ENCODE measurements at regions not wholly inside any gene's neighbourhood (a gene's known extent, or its start where the extent isn't known, plus 50 kb on each side); places are given as distances from the start of the nearest gene placed in this dataset.

DNA sequence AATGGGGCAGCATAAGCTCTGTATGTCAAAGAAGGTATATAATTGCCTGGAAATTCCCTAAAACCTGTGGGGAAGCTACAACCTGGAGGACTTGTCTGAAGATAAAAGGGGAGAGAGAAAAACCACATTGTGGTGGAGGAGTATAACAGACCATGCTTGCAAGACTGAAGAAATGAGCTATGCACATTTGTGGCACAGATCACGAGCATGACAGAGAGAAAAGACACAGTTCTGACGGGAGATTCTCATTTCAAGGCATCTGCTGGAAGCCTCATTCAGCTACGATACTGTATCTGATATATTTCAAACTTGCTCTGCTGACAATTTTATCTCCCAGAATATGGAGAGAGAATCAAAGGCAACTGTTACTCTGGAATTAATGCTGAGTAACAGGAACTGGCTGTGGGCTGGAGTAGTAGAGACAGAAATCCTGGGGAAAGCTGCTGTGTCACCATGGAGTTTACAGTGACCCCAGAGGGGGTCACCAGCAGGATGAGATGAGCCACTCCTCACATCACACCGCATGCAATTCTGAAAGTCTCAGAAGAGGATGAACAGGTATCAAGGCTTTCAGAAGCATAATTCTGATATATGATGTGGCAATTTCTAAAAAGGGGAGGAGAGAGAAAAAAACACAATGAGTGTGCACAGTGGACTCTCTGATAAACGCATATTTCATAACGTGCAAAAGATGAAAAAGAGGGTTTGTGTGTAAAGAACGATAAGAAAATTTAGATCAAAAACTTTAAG, 528.8 kb downstream of the IRX1 start:
- Mint-ChIP-seq H3K4me1 (peaks cover 2% of the 10 kb centered on the region in 2 experiments; a peak in 3 of 4 replicates), H3K4me3 (no peak overlapping the region), H3K36me3 (ENCODE audit: insufficient read depth in 1 of 3, low read depth in 3 of 3) (peaks cover 0 to 12% (median 4%) of the 10 kb centered on the region in 3 experiments; a peak in 3 of 7 replicates), H3K9me3 (peaks cover 4 to 5% of the 10 kb centered on the region in 2 experiments; a peak in 3 of 5 replicates), H3K27me3 (ENCODE audit: low read depth) (no peaks in the 10 kb centered on the region; the same call in 1 of the 2 replicates), H3K27ac (no peak overlapping the region)
- no peak for DNase-seq
- Histone ChIP-seq H4K91ac (ENCODE audit: insufficient read length, low read depth, low read length) (no peak overlapping the region), H3K18ac (ENCODE audit: insufficient read length, low read depth, low read length) (no peak overlapping the region), H3K4ac (ENCODE audit: low read depth, low read length) (no peak overlapping the region), H2BK20ac (ENCODE audit: low read depth, low read length, poor library complexity, severe bottlenecking) (no peak overlapping the region), H2BK120ac (ENCODE audit: low read depth, low read length, poor library complexity, severe bottlenecking) (no peak overlapping the region), H3K56ac (ENCODE audit: insufficient read length, low read depth, low read length) (no peak overlapping the region), H3K27ac (ENCODE audit: insufficient read length, low read depth, low read length) (no peak overlapping the region), H3K79me1 (ENCODE audit: insufficient read depth, low read depth, low read length, poor library complexity, severe bottlenecking) (no peaks in the 10 kb centered on the region), H3K4me2 (ENCODE audit: insufficient read depth, insufficient read length, low read length) (no peak overlapping the region), H2AFZ (ENCODE audit: low read length) (no peak overlapping the region), H4K20me1 (ENCODE audit: control insufficient read depth, insufficient read depth, insufficient read length) (no peaks in the 10 kb centered on the region), H4K8ac (replicated peaks; ENCODE audit: insufficient read length, low read depth, low read length) (no peak overlapping the region), H3K4me1 (ENCODE audit: insufficient read depth, low read length) (no peaks in the 10 kb centered on the region), H3K9me3 (ENCODE audit: control insufficient read depth, low read depth, low read length) (no peaks in the 10 kb centered on the region), H4K5ac (ENCODE audit: insufficient read length, low read depth, low read length) (no peak overlapping the region), H3K14ac (ENCODE audit: insufficient read depth, low read length) (no peak overlapping the region), H3K23me2 (ENCODE audit: insufficient read length, low read depth, low read length, poor library complexity, severe bottlenecking) (no peaks in the 10 kb centered on the region), H3K9ac (ENCODE audit: extremely low read depth, insufficient read length, low read length) (no peak overlapping the region), H3K27me3 (ENCODE audit: insufficient read depth, low read length) (no peaks in the 10 kb centered on the region), H3T11ph (ENCODE audit: low read length) (no peak overlapping the region), H2BK12ac (ENCODE audit: insufficient read length, low read depth, low read length) (no peak overlapping the region), H2BK5ac (ENCODE audit: insufficient read length, low read length) (no peak overlapping the region), H2BK15ac (ENCODE audit: low read depth, low read length) (no peak overlapping the region), H3K23ac (ENCODE audit: insufficient read length, low read depth, low read length) (no peak overlapping the region), H3K79me2 (ENCODE audit: insufficient read depth, low read length) (no peaks in the 10 kb centered on the region), H2AK5ac (ENCODE audit: insufficient read length, low read length) (no peak overlapping the region)
- TF ChIP-seq, protein P1, sequence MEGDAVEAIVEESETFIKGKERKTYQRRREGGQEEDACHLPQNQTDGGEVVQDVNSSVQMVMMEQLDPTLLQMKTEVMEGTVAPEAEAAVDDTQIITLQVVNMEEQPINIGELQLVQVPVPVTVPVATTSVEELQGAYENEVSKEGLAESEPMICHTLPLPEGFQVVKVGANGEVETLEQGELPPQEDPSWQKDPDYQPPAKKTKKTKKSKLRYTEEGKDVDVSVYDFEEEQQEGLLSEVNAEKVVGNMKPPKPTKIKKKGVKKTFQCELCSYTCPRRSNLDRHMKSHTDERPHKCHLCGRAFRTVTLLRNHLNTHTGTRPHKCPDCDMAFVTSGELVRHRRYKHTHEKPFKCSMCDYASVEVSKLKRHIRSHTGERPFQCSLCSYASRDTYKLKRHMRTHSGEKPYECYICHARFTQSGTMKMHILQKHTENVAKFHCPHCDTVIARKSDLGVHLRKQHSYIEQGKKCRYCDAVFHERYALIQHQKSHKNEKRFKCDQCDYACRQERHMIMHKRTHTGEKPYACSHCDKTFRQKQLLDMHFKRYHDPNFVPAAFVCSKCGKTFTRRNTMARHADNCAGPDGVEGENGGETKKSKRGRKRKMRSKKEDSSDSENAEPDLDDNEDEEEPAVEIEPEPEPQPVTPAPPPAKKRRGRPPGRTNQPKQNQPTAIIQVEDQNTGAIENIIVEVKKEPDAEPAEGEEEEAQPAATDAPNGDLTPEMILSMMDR (conservative IDR thresholded peaks at IDR 0.05): no peak
- no CpG with 5 or more reads among the region's 7 CpGs for WGBS (ENCODE audit: extremely low coverage, insufficient read length, low lambda C conversion rate)

All from H9 (cell line).